ENCODE measurements at regions not wholly inside any gene's neighbourhood (a gene's known extent, or its start where the extent isn't known, plus 50 kb on each side); places are given as distances from the start of the nearest gene placed in this dataset.
"Not testable (repeated sequence)": the region's sequence is repeated elsewhere in the genome, so short reads cannot be mapped to it uniquely, and the experiment has no call there.

GRCh38 chr16:65598621-65599020 lies 476.8 kb upstream of the CDH11 start:
- no peak for DNase-seq

GRCh38 chr16:65583498-65583897 lies 461.6 kb upstream of the CDH11 start:
- no peak for DNase-seq

GRCh38 chr16:65579050-65579449 lies 457.2 kb upstream of the CDH11 start:
- no peak for DNase-seq

- DNase-seq: no peak
Measured at GRCh38 chr16:65576631-65577030, 454.8 kb upstream of the CDH11 start.

- no peak for DNase-seq
Measured at GRCh38 chr16:65576139-65576538, 454.3 kb upstream of the CDH11 start.

GRCh38 chr16:65574326-65574966 lies 452.6 kb upstream of the CDH11 start:
- DNase-seq: no peak

GRCh38 chr16:65572156-65572555 lies 450.3 kb upstream of the CDH11 start:
- DNase-seq: no peak

- no peak for DNase-seq
Measured at GRCh38 chr16:65570261-65570660, 448.4 kb upstream of the CDH11 start.

- DNase-seq: no peak
Measured at GRCh38 chr16:65559846-65560245, 438.0 kb upstream of the CDH11 start.

GRCh38 chr16:65549689-65550088 lies 427.8 kb upstream of the CDH11 start:
- not testable (repeated sequence) for DNase-seq

- DNase-seq: no peak
Measured at GRCh38 chr16:65548470-65548869, 426.6 kb upstream of the CDH11 start.

GRCh38 chr16:65547772-65548446 lies 426.0 kb upstream of the CDH11 start:
- DNase-seq: no peak

- no peak for DNase-seq
Measured at GRCh38 chr16:65546353-65546791, 424.5 kb upstream of the CDH11 start.

GRCh38 chr16:65545413-65545956 lies 423.6 kb upstream of the CDH11 start:
- DNase-seq: no peak

GRCh38 chr16:65543781-65544740 lies 422.2 kb upstream of the CDH11 start:
- no peak for DNase-seq

- DNase-seq: no peak
Measured at GRCh38 chr16:65541646-65542045, 419.8 kb upstream of the CDH11 start.

- no peak for DNase-seq
Measured at GRCh38 chr16:65540901-65541300, 419.0 kb upstream of the CDH11 start.

- no peak for DNase-seq
Measured at GRCh38 chr16:65538976-65539375, 417.1 kb upstream of the CDH11 start.

- no peak for DNase-seq
Measured at GRCh38 chr16:65537336-65537735, 415.5 kb upstream of the CDH11 start.

GRCh38 chr16:65534121-65534528 lies 412.3 kb upstream of the CDH11 start:
- no peak for DNase-seq

- no peak for DNase-seq
Measured at GRCh38 chr16:65532846-65533245, 411.0 kb upstream of the CDH11 start.

- no peak for DNase-seq
Measured at GRCh38 chr16:65532258-65532657, 410.4 kb upstream of the CDH11 start.

- DNase-seq: no peak
Measured at GRCh38 chr16:65531475-65531874, 409.6 kb upstream of the CDH11 start.

All from cerebellar nuclear complex (tissue), 1 donor.